GM19395 (cell line): ENCODE measurements at regions not wholly inside any gene's neighbourhood (a gene's known extent, or its start where the extent isn't known, plus 50 kb on each side); places are given as distances from the start of the nearest gene placed in this dataset.

Experiments
- ATAC-seq: cut with Tn5 transposase; IDR thresholded peaks from one replicate; pipeline ENCODE4 v1.9.1; 2021; ENCODE audit warnings: mild to moderate bottlenecking, moderate library complexity; ENCODE audit not compliant: unreplicated experiment

- no peak for ATAC-seq
These were observed 78.0 kb upstream of the ADAD1 start for GRCh38 chr4:122300776-122301175.

- no peak for ATAC-seq
These were observed 73.0 kb upstream of the ADAD1 start for GRCh38 chr4:122305853-122306252.

GRCh38 chr4:122309988-122310626, 68.7 kb upstream of the ADAD1 start:
- ATAC-seq, result no peak

GRCh38 chr4:122313006-122313646, 65.7 kb upstream of the ADAD1 start:
- ATAC-seq, result no peak

GRCh38 chr4:122326908-122327307, 51.9 kb upstream of the ADAD1 start:
- ATAC-seq, result no peak

GRCh38 chr4:122328893-122329292, 49.9 kb upstream of the ADAD1 start:
- ATAC-seq, result no peak
